Left forelimb (tissue), 1 donor: ENCODE measurements at regions not wholly inside any gene's neighbourhood (a gene's known extent, or its start where the extent isn't known, plus 50 kb on each side); places are given as distances from the start of the nearest gene placed in this dataset.
"Not testable (repeated sequence)": the region's sequence is repeated elsewhere in the genome, so short reads cannot be mapped to it uniquely, and the experiment has no call there.

ENCODE experiments used
- DNase-seq: peaks from one replicate; pipeline ENCODE4 v3.0.0-alpha.2; 2018; ENCODE audit warnings: low spot score

DNA sequence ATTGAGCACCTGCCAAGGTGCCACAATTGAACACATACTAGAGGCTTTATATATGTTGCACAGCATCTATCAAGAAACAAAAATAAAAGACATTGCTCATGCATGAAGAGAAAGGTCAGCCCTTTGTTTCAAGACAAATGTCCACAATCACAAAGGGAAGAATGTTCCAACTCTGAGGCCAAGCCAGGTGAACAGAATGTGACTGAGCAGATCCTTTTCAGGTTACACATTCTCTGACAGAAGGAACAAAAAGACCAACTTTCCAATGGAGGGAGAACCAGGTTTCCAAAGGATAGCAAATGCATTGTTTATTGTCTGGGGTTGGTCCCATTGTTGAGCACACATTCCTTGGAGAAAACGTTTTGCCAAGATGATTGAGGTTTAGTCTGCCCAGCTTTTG, 50.2 kb upstream of the FAM174B start:
- no peak for DNase-seq

DNA sequence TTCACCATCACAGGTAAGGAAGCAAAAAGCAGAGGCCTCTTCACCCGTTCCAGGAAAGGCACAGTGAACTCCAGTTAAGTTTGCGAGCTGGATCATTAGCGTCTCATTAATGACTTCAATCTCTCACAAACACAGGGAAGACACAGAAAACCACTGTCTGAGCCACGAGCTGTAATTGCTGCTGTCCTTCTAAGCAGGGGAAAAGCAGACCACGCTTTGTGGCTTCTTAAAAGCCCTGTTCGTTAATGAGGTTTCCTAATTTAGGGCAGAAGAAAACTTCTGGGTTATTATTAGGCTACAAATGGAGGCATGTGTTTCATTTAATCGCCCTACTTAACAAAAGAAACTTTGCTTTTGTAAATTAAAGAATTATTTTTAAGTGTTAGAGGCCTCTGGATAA, 50.6 kb upstream of the FAM174B start:
- DNase-seq: no peak

DNA sequence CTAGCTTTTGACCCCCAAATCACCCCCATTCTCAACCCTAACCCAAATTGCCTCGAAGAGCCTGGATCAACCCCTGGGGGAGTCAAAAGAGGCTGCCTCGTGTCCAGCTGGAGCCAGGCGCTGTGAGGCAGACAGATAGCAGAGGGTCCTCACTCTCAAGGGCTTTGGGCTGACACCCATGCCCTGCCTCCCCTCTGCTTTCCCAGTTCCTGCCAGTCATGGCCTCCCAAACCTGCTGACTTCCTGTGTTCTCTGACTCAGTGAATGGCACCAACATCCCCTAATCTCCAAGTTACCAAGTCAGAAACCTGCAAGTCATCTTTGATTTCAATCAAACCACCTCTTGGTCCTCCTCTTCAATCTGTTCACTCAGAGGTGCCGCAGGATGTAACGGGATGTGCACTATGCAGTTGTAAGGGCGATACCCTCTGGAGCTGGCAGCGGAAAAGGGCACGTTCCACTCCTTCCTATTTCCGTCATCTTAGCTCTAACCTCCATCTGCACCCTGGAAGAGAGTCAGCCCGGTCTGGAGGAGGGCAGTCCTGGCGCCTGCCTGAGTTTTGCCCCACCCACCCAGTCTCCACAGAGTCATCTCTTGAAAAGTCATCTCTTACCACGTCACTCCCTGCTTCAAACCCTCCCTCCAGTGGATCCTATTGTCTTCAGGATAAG, 52.4 kb upstream of the FAM174B start:
- no peak for DNase-seq

DNA sequence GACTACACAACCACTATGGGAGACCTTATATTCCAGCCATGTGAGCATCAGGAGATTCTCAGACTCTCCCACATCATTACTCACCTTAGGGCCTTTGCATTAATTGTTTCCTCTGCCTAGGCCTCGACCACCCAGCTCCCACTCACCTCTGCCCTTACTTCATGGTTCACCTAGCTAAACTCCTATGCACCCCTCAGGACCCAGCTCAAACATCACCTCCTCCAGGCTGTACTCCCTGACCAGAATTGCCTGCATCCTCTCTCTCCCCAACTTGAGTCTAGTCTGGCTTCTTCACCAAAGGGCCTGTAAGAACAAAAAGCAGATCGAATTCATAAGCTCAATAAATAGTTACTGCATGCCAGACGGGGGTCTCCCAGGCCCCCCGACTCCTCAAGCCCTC, 53.1 kb upstream of the FAM174B start:
- DNase-seq: no peak

GRCh38 chr15:92709110-92709790, 53.7 kb upstream of the FAM174B start:
- no peak for DNase-seq

GRCh38 chr15:92711457-92711831, 55.9 kb upstream of the FAM174B start:
- no peak for DNase-seq

DNA sequence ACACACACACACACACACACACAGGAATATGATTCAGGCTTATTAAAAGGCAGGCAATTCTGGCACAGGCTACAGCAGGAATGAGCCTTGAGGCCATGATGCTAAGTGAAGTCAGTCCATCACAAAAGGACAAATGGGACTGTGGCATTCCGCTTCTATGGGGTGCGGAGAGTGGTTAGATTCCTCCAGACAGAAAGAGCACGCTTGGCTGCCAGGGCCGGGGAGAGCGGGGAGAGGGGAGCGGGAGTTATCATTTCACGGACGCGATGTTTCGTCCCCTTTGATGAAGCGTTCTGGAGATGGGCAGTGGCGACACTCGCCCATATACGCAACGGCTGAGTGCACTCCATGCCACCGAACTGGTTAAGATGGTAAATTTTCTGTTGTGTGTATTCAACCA, 58.5 kb upstream of the FAM174B start:
- peak; percentile 77 for DNase-seq

GRCh38 chr15:92714477-92715401, 59.2 kb upstream of the FAM174B start:
- DNase-seq: peak; percentile 91

DNA sequence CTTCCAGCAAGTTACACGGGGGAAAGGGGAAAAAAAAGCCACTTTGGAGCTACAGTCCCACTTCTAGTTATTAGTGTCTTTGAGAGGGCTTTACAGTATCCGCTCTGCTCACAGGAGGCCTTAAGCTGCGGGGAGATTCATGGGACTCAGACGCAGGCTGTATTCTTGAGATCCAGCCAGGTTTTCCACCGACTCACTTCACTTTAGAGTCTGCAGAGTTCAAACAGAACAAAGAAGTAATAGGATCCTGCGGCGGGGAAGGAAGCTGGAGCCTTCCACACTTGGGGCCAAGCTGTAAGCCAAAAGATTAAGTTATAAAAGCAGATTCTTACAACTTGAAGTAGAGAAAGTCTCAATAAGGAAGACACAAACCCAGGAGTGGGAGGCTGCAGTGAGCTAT, 60.2 kb upstream of the FAM174B start:
- no peak for DNase-seq

- DNase-seq: no peak
Observed at GRCh38 chr15:92719021-92719420, 63.4 kb upstream of the FAM174B start.

GRCh38 chr15:92724144-92724543, 68.6 kb upstream of the FAM174B start:
- DNase-seq: no peak

- no peak for DNase-seq
Observed at GRCh38 chr15:92725171-92725570, 69.6 kb upstream of the FAM174B start.

- DNase-seq: no peak
Observed at GRCh38 chr15:92728266-92728665, 72.7 kb upstream of the FAM174B start.

DNA sequence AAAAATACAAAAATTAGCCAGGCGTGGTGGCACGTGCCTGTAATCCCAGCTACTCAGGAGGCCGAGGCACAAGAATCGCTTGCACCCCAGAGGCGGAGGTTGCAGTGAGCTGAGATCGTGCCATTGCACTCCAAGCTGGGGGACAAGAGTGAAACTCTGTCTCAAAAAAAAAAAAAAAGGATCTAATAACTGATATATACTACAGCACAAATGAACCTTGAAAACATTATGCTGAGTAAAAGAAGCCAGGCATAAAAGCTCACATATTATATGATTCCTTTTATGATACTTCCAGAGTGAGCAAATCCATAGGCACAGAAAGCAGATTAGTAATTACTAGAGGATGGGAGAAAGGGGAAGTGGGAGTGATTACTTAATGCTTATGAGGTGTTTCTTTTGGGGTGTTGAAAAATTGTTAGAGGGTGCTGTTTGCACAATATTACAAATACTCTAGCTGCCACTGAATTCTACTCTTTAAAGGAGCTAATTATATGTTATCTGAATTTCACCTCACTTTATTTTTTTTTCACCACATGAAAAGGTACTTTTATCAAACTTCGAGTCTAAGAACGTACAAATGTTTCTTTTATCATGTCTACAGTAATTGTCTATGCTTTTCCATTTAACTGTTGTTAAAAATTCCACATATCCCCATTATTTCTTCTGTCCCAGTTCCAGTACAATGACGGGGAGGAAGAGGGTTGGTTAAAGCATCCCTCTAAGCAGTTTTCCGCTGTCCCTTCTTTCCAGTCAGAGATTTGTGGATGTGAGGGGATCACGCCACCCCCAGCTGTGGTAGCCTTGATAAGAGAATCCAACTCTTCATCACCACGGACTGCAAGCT, 77.7 kb upstream of the FAM174B start:
- DNase-seq: no peak

DNA sequence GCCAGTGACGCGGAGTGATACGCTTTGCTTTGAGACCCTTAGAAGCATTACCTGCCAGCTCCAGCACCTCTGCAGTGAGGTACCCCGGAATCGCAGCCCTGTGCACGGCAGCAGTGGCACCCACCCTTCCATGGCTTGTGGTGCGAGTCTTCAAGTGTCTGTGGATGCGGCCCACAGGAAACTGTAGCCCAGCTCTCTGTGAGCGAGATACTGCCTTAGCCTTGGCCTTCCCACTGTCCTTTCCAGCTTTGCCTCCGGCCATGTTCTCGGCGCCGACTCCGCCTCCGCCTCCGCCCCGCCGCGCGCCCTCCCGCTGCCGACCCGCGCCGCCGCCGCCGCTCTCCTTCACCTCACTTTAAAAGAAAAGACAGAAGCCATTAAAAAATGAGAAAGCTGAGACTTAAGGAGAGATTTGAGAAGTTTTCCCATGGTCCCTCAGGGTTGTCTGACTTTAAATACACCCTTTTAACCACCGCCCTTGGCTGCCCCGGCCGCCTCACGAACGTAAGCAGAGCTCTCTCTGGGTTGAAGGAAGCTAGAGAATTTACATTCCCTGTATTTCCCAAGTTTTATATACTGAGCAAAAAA, 78.5 kb upstream of the FAM174B start:
- DNase-seq: peak; percentile 80

DNA sequence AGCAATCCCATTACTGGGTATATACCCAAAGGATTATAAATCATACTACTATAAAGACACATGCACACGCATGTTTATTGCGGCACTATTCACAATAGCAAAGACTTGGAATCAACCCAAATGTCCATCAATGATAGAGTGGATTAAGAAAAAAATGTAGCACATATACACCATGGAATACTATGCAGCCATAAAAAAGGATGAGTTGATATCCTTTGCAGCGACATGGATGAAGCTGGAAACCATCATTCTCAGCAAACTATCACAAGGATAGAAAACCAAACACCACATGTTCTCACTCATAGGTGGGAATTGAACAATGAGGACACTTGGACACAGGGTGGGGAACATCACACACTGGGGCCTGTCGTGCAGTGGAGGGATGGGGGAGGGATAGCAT, 83.7 kb upstream of the FAM174B start:
- DNase-seq: not testable (repeated sequence)

- no peak for DNase-seq
Observed at GRCh38 chr15:92745845-92746271, 90.3 kb upstream of the FAM174B start.

- DNase-seq: no peak
Observed at GRCh38 chr15:92747047-92747446, 91.5 kb upstream of the FAM174B start.

DNA sequence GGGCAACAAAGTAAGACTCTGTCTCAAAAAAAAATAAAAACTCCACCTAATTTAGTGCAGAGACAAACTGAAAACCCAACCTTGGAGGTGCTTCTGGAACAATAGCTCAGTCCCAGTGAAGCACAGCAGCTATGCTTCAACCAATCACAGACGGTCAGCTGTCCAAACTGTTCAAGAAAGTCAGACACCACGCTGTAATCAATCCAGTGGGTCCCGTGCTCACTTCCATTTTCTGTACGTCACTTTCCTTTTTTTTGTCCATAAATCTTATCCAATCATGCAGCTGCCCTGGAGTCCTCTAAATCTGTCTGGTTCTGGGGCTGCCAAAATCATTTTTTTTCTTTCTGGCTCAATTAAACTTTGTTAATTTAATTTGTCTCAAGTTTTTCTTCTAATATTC, 93.6 kb upstream of the FAM174B start:
- DNase-seq: no peak

DNA sequence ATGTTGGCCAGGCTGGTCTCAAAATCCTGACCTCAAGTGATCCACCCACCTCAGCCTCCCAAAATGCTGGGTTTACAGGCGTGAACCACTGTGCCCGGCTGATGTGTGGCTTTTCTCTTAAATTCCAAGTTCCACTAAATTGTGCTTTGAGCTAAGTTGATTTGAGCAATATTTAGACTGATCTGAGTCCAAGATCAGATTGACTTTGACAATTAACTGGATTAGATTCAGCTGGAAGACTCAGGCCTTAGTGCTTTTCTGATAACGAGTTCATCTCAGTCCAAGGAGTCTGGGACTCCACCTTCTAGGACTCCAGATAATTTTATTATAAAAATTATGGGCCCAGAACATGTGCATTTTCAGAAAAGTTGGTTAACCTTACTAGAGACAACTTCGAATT, 94.4 kb upstream of the FAM174B start:
- no peak for DNase-seq

GRCh38 chr15:92751528-92751927, 96.0 kb upstream of the FAM174B start:
- DNase-seq: no peak

GRCh38 chr15:92753591-92753990, 98.0 kb upstream of the FAM174B start:
- DNase-seq: no peak
